ENCODE measurements at regions not wholly inside any gene's neighbourhood (a gene's known extent, or its start where the extent isn't known, plus 50 kb on each side); places are given as distances from the start of the nearest gene placed in this dataset.

- H3K4me3 ChIP-seq (ENCODE audit: low read length, poor library complexity, severe bottlenecking) = no peak overlapping the region
- H3K9ac ChIP-seq (ENCODE audit: low read depth, low read length, poor library complexity, severe bottlenecking) = no peak overlapping the region
- H3K27me3 ChIP-seq (ENCODE audit: insufficient read depth, low read length, poor library complexity, severe bottlenecking) = no peaks in the 10 kb centered on the region
- H3K9me3 ChIP-seq (ENCODE audit: insufficient read depth, low read depth, low read length) = no peaks in the 10 kb centered on the region
- no peaks in the 10 kb centered on the region for H4K20me1 ChIP-seq (ENCODE audit: insufficient read depth, low read length, poor library complexity, severe bottlenecking)
- TF ChIP-seq EZH2phosphoT487 (IDR thresholded peaks at IDR 0.05; ENCODE audit: borderline replicate concordance) (no peak), CTCF (conservative IDR thresholded peaks at IDR 0.05; ENCODE audit: low read length) (no peak)
- H3K79me2 ChIP-seq (ENCODE audit: insufficient read depth, low read length) = no peaks in the 10 kb centered on the region
- H3F3A ChIP-seq (ENCODE audit: low read depth) = no peaks in the 10 kb centered on the region
- no peaks in the 10 kb centered on the region for H3K36me3 ChIP-seq (ENCODE audit: insufficient read depth, low read length)
- H2AFZ ChIP-seq (ENCODE audit: low read length) = peak overlapping the region; percentile 68
- no peaks in the 10 kb centered on the region for H3K4me1 ChIP-seq (ENCODE audit: insufficient read depth, low read length, poor library complexity, severe bottlenecking)
- H3K9me2 ChIP-seq (replicated peaks; ENCODE audit: low read depth, low read length) = no peaks in the 10 kb centered on the region
- peak overlapping the region; percentile 66 for H3K4me2 ChIP-seq (ENCODE audit: low read depth, low read length, poor library complexity, severe bottlenecking)
Observed at GRCh38 chr13:84933797-84934196, 865.4 kb downstream of the SLITRK6 start.

GRCh38 chr13:84931264-84931663, 868.0 kb downstream of the SLITRK6 start:
- no peaks in the 10 kb centered on the region for H3K27me3 ChIP-seq (ENCODE audit: insufficient read depth, low read length, poor library complexity, severe bottlenecking)
- no peaks in the 10 kb centered on the region for H3K4me1 ChIP-seq (ENCODE audit: insufficient read depth, low read length, poor library complexity, severe bottlenecking)
- no peak overlapping the region for H2AFZ ChIP-seq (ENCODE audit: low read length)
- H3K9me2 ChIP-seq (replicated peaks; ENCODE audit: low read depth, low read length) = no peaks in the 10 kb centered on the region
- H3F3A ChIP-seq (ENCODE audit: low read depth) = no peaks in the 10 kb centered on the region
- no peaks in the 10 kb centered on the region for H3K79me2 ChIP-seq (ENCODE audit: insufficient read depth, low read length)
- no peaks in the 10 kb centered on the region for H3K9me3 ChIP-seq (ENCODE audit: insufficient read depth, low read depth, low read length)
- H3K4me3 ChIP-seq (ENCODE audit: low read length, poor library complexity, severe bottlenecking) = no peak overlapping the region
- TF ChIP-seq CTCF (conservative IDR thresholded peaks at IDR 0.05; ENCODE audit: low read length) (no peak), EZH2phosphoT487 (IDR thresholded peaks at IDR 0.05; ENCODE audit: borderline replicate concordance) (no peak)
- no peak overlapping the region for H3K9ac ChIP-seq (ENCODE audit: low read depth, low read length, poor library complexity, severe bottlenecking)
- no peak overlapping the region for H3K4me2 ChIP-seq (ENCODE audit: low read depth, low read length, poor library complexity, severe bottlenecking)
- H4K20me1 ChIP-seq (ENCODE audit: insufficient read depth, low read length, poor library complexity, severe bottlenecking) = no peaks in the 10 kb centered on the region
- no peaks in the 10 kb centered on the region for H3K36me3 ChIP-seq (ENCODE audit: insufficient read depth, low read length)

- Histone ChIP-seq H3K27me3 (ENCODE audit: insufficient read depth, low read length, poor library complexity, severe bottlenecking) (no peaks in the 10 kb centered on the region), H3F3A (ENCODE audit: low read depth) (no peaks in the 10 kb centered on the region), H3K4me3 (ENCODE audit: low read length, poor library complexity, severe bottlenecking) (no peak overlapping the region), H3K79me2 (ENCODE audit: insufficient read depth, low read length) (no peaks in the 10 kb centered on the region), H3K36me3 (ENCODE audit: insufficient read depth, low read length) (no peaks in the 10 kb centered on the region), H2AFZ (ENCODE audit: low read length) (no peak overlapping the region), H3K9ac (ENCODE audit: low read depth, low read length, poor library complexity, severe bottlenecking) (no peak overlapping the region), H3K9me2 (replicated peaks; ENCODE audit: low read depth, low read length) (no peaks in the 10 kb centered on the region), H4K20me1 (ENCODE audit: insufficient read depth, low read length, poor library complexity, severe bottlenecking) (no peaks in the 10 kb centered on the region), H3K4me1 (ENCODE audit: insufficient read depth, low read length, poor library complexity, severe bottlenecking) (no peaks in the 10 kb centered on the region), H3K4me2 (ENCODE audit: low read depth, low read length, poor library complexity, severe bottlenecking) (no peak overlapping the region), H3K9me3 (ENCODE audit: insufficient read depth, low read depth, low read length) (no peaks in the 10 kb centered on the region)
- no peak for TF ChIP-seq CTCF (conservative IDR thresholded peaks at IDR 0.05; ENCODE audit: low read length)
- no peak for TF ChIP-seq EZH2phosphoT487 (IDR thresholded peaks at IDR 0.05; ENCODE audit: borderline replicate concordance)
Observed at GRCh38 chr13:84927442-84928169, 871.6 kb downstream of the SLITRK6 start.
